NB4 (cell line): ENCODE measurements at regions not wholly inside any gene's neighbourhood (a gene's known extent, or its start where the extent isn't known, plus 50 kb on each side); places are given as distances from the start of the nearest gene placed in this dataset.

Source experiments
- MYC ChIP-seq: IDR thresholded peaks from 2 replicates; pipeline ENCODE4 v1.6.1; 2011; ENCODE audit warnings: low read depth, low read length
- POLR2A ChIP-seq: IDR thresholded peaks from 2 replicates; pipeline ENCODE4 v1.6.1; 2011; ENCODE audit warnings: mild to moderate bottlenecking; ENCODE audit not compliant: insufficient read length; ENCODE audit errors: extremely low read depth
- TF ChIP-seq, protein P1 (sequence below): IDR thresholded peaks from one replicate; pipeline ENCODE4 v1.5.1; 2012; ENCODE audit warnings: low read depth, low read length
- TF ChIP-seq, protein P2 (sequence below): IDR thresholded peaks from 2 replicates; pipeline ENCODE4 v1.6.1; 2011; ENCODE audit warnings: low read depth, low read length

DNA sequence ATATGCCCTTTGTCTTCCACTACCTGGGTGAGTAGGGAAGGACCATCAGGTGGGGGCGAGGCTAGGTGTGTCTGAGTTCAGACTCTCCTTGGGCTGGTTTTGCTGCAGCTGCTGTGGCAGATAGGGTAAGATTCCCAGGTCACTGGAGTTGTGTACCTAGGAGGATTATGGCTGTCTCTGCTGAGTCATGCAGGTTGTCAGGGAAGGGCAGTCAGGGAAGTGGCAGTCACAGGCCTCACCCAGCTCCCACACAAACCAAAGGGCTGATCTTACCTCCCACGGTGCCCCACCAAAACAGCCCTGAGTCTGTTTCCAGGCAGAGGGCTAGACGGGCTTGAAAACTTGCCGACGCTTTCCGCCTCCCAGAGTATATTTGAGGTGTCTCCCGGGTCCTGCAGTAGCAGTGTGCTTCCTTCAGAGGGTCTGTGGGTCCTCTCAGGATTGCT lies 201.6 kb upstream of the PLXNA2 start:
- TF ChIP-seq, protein P1, sequence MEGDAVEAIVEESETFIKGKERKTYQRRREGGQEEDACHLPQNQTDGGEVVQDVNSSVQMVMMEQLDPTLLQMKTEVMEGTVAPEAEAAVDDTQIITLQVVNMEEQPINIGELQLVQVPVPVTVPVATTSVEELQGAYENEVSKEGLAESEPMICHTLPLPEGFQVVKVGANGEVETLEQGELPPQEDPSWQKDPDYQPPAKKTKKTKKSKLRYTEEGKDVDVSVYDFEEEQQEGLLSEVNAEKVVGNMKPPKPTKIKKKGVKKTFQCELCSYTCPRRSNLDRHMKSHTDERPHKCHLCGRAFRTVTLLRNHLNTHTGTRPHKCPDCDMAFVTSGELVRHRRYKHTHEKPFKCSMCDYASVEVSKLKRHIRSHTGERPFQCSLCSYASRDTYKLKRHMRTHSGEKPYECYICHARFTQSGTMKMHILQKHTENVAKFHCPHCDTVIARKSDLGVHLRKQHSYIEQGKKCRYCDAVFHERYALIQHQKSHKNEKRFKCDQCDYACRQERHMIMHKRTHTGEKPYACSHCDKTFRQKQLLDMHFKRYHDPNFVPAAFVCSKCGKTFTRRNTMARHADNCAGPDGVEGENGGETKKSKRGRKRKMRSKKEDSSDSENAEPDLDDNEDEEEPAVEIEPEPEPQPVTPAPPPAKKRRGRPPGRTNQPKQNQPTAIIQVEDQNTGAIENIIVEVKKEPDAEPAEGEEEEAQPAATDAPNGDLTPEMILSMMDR = no peak
- no peak for TF ChIP-seq POLR2A
- TF ChIP-seq, protein P2, sequence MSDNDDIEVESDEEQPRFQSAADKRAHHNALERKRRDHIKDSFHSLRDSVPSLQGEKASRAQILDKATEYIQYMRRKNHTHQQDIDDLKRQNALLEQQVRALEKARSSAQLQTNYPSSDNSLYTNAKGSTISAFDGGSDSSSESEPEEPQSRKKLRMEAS = no peak
- TF ChIP-seq MYC = no peak
